Kidney epithelial cell (primary cell): ENCODE measurements at regions not wholly inside any gene's neighbourhood (a gene's known extent, or its start where the extent isn't known, plus 50 kb on each side); places are given as distances from the start of the nearest gene placed in this dataset.

Experiments
- DNase-seq: peaks from one replicate; pipeline ENCODE4 v3.0.0-alpha.2; 2010; ENCODE audit warnings: low read depth
- H3K27me3 ChIP-seq: 2 replicates; pipeline ENCODE4 v1.6.0; 2011; ENCODE audit warnings: low read length; ENCODE audit not compliant: control insufficient read depth, insufficient read depth
- H3K36me3 ChIP-seq: 2 replicates; pipeline ENCODE4 v1.5.1; 2011; ENCODE audit warnings: low read length; ENCODE audit not compliant: control insufficient read depth, insufficient read depth
- H3K4me3 ChIP-seq: 2 replicates; pipeline ENCODE4 v1.5.1; 2011; ENCODE audit warnings: low read depth, mild to moderate bottlenecking, control low read depth, low read length
- CTCF ChIP-seq: IDR thresholded peaks from 2 replicates; pipeline ENCODE4 v1.5.1; 2011; ENCODE audit warnings: mild to moderate bottlenecking, moderate library complexity, low read length, control low read depth, inconsistent platforms; ENCODE audit not compliant: insufficient read depth, poor library complexity, severe bottlenecking

- Histone ChIP-seq H3K36me3 (no peaks in the 10 kb centered on the region), H3K27me3 (no peaks in the 10 kb centered on the region), H3K4me3 (no peak overlapping the region)
- no peak for DNase-seq
- TF ChIP-seq CTCF, result no peak
Observed at GRCh38 chr4:12165616-12166015, 736.9 kb upstream of the HS3ST1 start.

- Histone ChIP-seq H3K27me3 (no peaks in the 10 kb centered on the region), H3K4me3 (no peak overlapping the region), H3K36me3 (no peaks in the 10 kb centered on the region)
- no peak for TF ChIP-seq CTCF
- DNase-seq, result no peak
Observed at GRCh38 chr4:12146339-12146738, 717.6 kb upstream of the HS3ST1 start.

GRCh38 chr4:12145768-12146167, 717.1 kb upstream of the HS3ST1 start:
- no peak overlapping the region for H3K4me3 ChIP-seq
- no peaks in the 10 kb centered on the region for H3K36me3 ChIP-seq
- TF ChIP-seq CTCF, result no peak
- no peaks in the 10 kb centered on the region for H3K27me3 ChIP-seq
- no peak for DNase-seq

GRCh38 chr4:12145106-12145505, 716.4 kb upstream of the HS3ST1 start:
- no peak for TF ChIP-seq CTCF
- Histone ChIP-seq H3K4me3 (no peak overlapping the region), H3K36me3 (no peaks in the 10 kb centered on the region), H3K27me3 (no peaks in the 10 kb centered on the region)
- no peak for DNase-seq

- no peak for DNase-seq
- TF ChIP-seq CTCF, result no peak
- H3K36me3 ChIP-seq, result no peaks in the 10 kb centered on the region
- H3K4me3 ChIP-seq, result no peak overlapping the region
- H3K27me3 ChIP-seq, result no peaks in the 10 kb centered on the region
Observed at GRCh38 chr4:12144051-12144450, 715.4 kb upstream of the HS3ST1 start.

GRCh38 chr4:12140864-12141263, 712.2 kb upstream of the HS3ST1 start:
- no peaks in the 10 kb centered on the region for H3K36me3 ChIP-seq
- no peak for TF ChIP-seq CTCF
- H3K27me3 ChIP-seq, result no peaks in the 10 kb centered on the region
- H3K4me3 ChIP-seq, result no peak overlapping the region
- no peak for DNase-seq
